HG03108 (cell line): ENCODE measurements at regions not wholly inside any gene's neighbourhood (a gene's known extent, or its start where the extent isn't known, plus 50 kb on each side); places are given as distances from the start of the nearest gene placed in this dataset.
A peak's percentile ranks its signal among the peaks of the same experiment; 100 is the strongest.

Source experiments
- ATAC-seq: cut with Tn5 transposase; IDR thresholded peaks from one replicate; pipeline ENCODE4 v1.9.1; 2021; ENCODE audit warnings: moderate library complexity; ENCODE audit not compliant: unreplicated experiment

- ATAC-seq = no peak
Observed at GRCh38 chr13:40433577-40433976, 232.9 kb downstream of the FOXO1 start.

DNA sequence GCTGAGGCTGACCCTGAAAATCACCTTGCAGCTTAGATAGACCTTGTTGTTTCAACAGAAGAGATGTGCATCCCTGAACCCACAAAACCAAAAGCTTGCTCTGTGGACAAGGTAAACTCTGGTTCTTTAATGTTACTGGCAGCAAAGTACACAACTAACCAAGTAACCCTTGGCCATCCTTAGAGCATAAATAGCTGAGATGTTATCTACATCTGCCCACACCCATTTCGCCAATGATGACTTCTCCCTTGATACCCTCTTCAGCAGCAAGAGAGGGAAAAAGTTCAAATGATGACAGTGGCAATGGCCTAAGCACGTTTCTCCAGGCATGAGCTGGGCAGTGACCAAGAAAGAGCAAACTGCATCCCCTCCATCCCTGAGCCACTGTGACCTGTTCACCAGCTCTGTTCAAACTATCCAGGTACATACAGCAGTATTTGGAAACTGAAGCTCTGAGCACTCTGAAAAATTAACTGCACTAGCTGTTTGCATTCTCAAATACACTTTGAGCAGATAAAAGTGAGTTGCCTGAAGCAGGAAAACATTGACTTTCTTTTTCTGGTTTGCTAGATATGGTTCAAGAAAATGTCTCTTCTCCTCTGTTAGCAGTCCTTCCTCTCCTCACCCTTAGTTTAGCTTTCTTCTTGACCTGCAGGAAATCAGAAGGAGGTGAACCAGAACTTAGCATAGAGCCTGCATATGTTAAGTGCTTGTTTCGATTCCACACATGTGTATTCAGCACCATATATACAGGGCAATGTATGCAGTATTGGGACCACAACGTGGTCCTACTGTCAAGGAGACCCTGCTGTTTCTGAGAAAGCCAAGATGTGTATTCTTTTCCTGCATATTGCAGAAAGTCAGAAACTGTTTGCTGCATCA lies 231.7 kb downstream of the FOXO1 start:
- no peak for ATAC-seq

DNA sequence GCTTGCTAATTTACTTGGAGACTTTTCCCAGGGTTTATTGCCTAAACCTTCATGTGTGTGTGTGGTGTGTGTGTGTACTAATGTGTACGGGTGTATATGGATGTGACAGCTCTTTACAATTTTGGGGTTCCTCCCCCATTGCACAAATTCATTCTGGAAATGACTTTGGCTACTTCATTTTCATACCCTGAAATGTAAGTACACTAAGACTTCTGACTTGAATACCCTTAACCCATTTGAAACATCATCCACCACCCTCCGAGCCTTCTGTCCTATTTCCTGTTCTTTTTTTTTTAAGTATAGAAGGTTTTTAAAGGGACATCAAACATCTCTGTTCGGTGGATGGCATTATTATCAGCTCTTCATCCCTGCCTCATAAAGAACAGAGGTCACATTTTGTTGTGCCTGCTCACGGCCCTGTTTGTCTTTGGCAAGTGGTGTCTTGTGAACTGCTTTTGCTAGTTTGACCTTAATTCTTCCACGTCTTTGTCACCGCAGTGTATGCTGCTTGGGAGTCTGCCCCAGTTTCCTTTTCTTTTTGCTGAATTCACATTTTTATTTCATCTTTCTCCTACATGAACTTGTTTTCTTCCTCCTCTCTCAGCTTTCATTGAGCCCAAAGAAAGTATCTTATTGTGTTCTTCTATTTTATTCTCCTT lies 228.3 kb downstream of the FOXO1 start:
- no peak for ATAC-seq

GRCh38 chr13:40438999-40439797 lies 227.2 kb downstream of the FOXO1 start:
- no peak for ATAC-seq

- no peak for ATAC-seq
Observed at GRCh38 chr13:40439928-40440327, 226.5 kb downstream of the FOXO1 start.

DNA sequence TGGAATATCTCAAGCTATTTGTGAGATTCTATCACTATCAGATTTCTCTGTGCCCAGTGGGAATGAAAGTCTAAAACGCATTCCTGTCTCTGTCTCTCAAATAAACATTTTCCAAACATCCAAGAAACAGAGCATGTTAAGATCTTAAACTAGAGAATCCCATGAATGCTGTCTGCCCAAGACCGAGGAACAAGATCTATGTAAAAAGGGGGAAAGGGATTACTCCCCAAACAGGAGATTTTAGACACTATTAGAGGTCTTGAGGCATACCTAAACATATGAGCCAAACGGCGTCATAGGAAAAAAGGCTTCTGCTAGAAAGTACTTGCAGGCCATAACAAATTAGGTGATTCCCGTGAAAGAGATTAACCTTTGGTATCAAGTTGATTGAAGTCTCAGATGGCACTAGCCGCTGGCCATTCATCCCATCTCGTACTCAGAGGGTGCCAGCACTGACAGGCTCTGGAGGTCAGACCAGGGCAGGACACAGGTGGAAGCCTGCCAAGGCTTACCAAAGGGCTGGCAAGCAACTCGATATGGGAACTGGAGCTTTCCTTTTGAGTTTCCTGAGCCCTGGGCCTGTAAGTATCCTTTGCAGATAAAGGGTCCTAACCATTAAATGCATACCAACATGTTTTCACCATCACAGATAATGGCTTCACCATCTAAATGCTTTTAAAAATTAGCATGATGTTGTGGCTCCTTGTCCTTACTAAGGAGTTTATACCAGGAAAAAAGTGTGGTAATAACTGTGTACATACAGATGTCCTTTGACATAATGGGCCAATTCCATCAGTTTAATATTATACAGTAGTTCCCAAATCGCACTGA lies 225.2 kb downstream of the FOXO1 start:
- no peak for ATAC-seq

DNA sequence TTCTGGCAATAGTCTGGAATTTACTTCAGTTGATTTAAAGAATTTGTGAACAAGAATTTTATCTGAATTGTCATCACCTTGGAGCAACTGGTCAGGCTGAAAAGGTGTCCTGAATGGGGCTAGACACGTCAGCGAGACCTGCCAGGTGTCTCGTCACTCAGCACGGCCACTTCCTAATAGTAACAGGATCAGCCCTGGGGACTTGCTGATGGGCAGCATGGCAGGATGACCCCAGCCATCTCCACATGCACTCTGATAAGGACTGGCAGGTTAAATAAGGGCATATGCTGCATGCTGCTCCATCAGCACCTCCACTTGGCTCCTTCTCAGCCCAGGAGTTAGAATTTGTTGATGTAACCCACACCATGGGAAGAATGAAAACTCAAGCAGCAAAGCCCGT lies 224.2 kb downstream of the FOXO1 start:
- no peak for ATAC-seq

- ATAC-seq = no peak
Observed at GRCh38 chr13:40442826-40443225, 223.6 kb downstream of the FOXO1 start.

- no peak for ATAC-seq
Observed at GRCh38 chr13:40444241-40444640, 222.2 kb downstream of the FOXO1 start.

GRCh38 chr13:40445557-40445990 lies 220.9 kb downstream of the FOXO1 start:
- peak; percentile 96 for ATAC-seq

DNA sequence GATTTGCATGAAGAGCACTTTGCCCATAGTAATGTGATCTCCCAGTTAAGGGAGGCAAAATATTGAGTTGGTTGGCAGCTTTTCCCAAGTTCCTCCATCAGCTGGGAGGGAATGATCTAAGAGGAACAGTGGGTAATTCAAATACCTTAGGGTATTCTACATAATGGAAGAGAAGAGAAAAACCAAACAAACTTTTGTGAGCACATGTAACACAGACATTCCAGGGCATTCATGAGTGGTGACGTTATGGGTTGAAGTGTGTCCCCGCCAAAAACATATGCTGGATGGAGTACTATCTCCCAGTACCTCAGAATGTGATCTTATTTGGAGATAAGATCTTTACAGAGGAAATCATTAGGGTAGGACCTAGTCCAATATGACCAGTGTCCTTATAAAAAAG lies 220.1 kb downstream of the FOXO1 start:
- no peak for ATAC-seq

GRCh38 chr13:40447857-40448256 lies 218.6 kb downstream of the FOXO1 start:
- ATAC-seq = no peak

GRCh38 chr13:40452038-40452666 lies 214.3 kb downstream of the FOXO1 start:
- no peak for ATAC-seq

DNA sequence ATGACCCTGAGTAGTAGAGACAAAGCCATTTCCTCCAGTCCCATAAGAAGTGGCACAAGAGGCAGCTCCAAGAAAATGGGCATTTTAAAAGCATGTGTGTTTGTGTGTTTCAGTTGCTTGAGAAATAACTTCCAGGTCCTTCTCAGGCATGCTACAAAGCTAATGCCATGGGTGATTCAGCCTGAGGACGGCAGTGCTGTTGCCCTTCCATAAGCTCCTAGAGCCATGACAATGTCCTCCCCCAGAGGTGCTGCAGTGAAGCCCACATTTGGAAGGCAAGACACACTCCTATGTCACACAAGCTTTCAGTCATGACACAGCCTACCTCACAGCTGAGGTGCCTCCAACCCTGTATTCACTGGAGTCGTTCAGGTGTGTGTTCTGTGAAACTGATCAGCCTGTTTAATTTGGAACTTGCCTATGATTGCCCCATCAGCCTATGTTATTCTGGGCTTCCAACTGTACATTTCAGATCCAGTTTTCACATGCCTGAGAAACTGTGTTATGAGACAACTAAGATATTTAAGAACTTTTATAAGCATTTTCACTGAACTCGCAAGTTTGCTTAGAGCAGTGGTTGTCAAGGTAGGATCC lies 213.6 kb downstream of the FOXO1 start:
- no peak for ATAC-seq

GRCh38 chr13:40453351-40454021 lies 213.0 kb downstream of the FOXO1 start:
- ATAC-seq = no peak

GRCh38 chr13:40456397-40456953 lies 210.0 kb downstream of the FOXO1 start:
- ATAC-seq = no peak

GRCh38 chr13:40456979-40457553 lies 209.4 kb downstream of the FOXO1 start:
- ATAC-seq = no peak

DNA sequence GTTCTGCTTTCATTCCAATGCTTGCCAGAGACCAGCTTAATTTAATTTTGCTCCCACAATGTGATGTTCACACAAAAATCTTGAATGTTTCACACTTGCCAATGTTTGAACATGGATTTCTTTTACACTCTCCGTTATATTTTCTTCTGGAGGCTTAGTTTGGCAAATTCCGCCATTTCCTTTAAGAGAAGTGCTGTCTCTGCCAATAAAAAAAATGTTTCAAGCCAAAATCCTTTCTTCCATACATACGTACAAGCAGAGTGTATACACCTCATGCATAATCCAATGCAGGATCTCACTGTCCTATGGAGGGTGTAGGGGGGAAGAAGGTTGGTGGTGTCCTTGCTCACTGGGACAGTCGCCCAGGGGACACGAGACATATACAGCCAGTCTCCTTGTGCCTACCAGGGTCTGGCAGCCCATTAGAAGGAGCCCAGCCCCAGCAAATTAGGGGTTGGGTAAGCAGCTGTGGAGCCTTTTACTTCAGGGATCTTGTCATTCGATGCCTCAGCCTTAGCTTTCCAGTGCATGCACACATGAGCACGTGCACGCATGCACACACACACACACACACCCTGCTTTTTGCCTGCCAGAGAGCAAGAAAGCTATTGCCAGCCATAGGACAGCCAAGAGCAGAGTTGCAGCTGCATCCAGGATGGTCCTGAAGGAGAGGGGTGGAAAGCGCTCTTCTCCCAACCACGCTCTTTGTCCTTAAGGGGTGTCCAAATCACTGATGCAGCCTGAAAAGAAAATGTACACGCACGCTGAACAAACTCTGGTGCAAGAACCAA lies 208.3 kb downstream of the FOXO1 start:
- no peak for ATAC-seq
